GM19025 (cell line): ENCODE measurements at regions not wholly inside any gene's neighbourhood (a gene's known extent, or its start where the extent isn't known, plus 50 kb on each side); places are given as distances from the start of the nearest gene placed in this dataset.

Source experiments
- ATAC-seq: cut with Tn5 transposase; IDR thresholded peaks from one replicate; pipeline ENCODE4 v1.9.1; 2021; ENCODE audit warnings: mild to moderate bottlenecking, low read depth, moderate library complexity; ENCODE audit not compliant: unreplicated experiment

GRCh38 chr15:69781411-69782125 is 316.1 kb downstream of the TLE3 start:
- no peak for ATAC-seq

- no peak for ATAC-seq
Measured at GRCh38 chr15:69782139-69782658, 315.5 kb downstream of the TLE3 start.

DNA sequence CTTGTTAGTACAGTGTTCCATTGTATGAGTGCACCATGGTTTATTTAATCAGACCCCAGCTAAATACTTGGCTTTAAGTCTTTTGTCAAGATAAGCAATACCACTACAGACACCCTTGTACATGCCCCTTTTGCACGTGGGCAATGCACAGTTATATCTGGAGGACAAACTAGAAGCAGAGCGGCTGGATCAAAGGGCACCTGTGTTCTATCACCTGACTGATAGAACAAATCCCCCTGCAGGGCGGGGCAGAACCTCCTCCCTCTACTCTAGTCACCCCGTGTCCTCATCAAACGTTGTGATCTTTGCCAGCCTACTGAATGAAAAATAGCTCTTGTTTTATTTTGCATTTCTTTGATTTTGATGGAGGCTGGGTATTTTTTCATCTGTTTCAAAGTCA is 314.9 kb downstream of the TLE3 start:
- ATAC-seq: no peak

GRCh38 chr15:69783211-69783610 is 314.5 kb downstream of the TLE3 start:
- no peak for ATAC-seq

- ATAC-seq: no peak
Measured at GRCh38 chr15:69784798-69785566, 312.7 kb downstream of the TLE3 start.

- no peak for ATAC-seq
Measured at GRCh38 chr15:69786136-69786701, 311.5 kb downstream of the TLE3 start.

- ATAC-seq: no peak
Measured at GRCh38 chr15:69787791-69788190, 309.9 kb downstream of the TLE3 start.

- no peak for ATAC-seq
Measured at GRCh38 chr15:69789648-69790393, 307.9 kb downstream of the TLE3 start.

DNA sequence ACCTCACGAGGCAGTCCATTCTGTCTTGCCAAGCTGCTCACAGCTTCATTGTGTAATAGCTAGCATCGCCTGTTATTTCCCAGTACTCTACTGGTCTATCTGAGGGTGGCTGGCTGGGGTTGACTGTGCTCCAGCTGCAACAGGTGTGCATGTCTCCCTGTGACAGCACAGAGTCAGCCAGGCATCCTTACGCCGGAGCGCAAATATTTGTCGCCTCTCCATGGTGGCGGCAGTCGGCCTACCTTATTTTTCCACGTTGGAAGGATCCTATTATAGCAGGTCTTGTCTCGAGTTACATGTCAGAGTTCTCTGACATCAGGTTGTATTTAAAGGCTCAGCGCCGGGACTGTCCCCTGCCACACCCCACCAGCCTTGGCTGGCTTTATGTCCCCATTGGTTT is 307.1 kb downstream of the TLE3 start:
- ATAC-seq: no peak

DNA sequence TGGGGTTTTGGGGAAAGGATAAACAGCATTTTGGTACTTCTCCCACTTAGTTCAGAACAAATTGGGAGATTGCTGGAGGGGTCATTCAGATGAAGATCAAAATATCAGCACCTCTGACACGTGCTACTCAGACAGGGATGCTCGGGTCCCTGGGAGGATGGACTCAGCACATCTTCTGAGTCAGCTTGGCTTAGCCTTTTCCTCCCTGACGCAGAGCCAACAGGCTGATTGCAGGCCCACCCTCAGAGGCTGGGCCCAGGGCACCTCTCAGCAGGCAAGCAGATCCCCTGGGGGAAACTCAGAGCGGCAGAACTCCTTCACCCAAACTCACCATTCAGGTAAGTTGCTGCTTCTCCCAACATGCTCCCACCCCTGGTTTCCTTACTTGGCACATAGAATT is 304.9 kb downstream of the TLE3 start:
- ATAC-seq: no peak

DNA sequence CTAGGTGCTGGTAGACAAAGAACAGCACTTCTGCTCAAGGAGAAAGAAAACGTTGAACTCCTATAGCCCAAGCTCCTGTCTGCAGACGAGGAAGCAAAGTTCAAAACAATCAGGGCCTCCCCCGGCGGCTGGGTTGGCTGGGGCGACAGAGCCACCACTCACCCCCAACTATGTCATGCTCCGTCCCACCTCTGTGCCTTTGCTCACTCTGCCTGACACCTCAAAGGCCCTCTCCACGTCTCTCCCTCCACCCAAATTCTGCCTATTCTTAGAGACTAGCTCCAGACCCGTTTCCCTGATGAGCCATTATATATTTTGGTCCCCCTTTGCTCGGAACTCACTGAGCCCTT is 304.3 kb downstream of the TLE3 start:
- ATAC-seq: no peak

DNA sequence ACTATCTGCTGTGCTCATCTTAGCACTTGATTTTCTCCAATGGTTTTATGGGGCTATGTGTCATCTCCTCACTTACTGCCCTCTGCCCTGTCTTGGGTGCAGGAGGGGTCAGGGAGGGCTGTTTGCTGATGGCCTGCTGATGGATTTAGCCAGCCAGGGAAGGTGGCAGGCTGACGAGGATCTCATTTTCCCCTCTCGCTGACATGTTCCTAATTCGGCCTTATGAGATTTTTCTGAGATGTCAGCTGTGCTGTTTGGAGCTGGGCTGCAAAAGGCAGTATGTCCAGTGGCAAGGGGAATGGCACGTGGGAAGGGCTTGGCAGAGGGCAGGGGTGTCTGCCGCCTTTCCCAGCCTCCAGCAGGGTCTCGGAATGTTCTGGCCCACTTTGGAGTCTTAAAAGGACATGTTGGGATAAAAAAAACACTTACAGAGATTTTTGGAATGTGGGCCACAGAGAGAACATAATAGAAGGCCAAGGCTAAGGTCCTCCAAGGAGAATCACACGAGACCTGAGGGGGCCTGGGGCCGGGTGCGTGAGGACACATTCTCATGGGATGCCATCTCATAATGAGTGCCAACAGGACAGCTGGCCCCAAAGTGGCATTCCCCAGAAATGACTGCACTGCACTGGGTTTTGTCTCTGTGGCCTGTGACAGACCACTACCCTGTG is 303.8 kb downstream of the TLE3 start:
- no peak for ATAC-seq

GRCh38 chr15:69794645-69795469 is 302.9 kb downstream of the TLE3 start:
- no peak for ATAC-seq

DNA sequence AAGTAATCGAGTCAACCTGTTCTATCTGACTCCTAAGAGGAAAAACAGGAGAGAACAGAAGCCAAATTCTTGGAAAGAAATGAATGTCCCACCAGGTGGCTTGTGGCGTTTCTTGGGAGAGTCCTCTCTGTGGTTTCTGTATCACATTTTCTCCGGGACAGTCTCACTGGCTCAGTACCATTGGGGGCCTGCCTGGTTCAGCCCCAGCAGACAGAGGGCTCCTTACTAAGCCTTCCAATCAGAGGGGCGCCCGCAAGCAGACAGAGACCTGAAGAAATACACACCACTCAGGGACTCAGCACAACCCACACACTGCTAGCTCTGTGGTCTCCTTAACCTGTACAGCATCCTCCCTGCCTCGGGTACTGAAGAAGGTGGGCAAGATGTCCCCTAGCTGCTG is 302.1 kb downstream of the TLE3 start:
- no peak for ATAC-seq

GRCh38 chr15:69797051-69797595 is 300.6 kb downstream of the TLE3 start:
- no peak for ATAC-seq

DNA sequence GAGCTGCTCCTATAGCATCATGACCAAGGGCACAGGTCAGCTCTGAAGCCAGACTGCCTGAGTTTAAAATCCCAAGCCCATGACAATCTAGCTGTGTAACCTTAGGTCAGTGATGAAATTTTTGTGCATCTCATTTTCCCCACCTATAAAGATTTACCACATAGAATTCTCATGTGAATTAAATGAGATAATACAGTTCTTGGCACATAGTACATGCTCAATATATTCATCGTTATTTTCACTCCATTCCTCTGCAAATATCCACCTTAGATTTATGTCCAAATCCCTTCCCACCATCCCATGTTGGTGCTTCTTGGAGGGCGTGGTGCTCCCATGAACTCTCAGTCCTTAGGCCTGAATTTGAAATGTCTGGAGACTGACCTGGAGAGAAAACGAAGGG is 300.1 kb downstream of the TLE3 start:
- ATAC-seq: no peak

DNA sequence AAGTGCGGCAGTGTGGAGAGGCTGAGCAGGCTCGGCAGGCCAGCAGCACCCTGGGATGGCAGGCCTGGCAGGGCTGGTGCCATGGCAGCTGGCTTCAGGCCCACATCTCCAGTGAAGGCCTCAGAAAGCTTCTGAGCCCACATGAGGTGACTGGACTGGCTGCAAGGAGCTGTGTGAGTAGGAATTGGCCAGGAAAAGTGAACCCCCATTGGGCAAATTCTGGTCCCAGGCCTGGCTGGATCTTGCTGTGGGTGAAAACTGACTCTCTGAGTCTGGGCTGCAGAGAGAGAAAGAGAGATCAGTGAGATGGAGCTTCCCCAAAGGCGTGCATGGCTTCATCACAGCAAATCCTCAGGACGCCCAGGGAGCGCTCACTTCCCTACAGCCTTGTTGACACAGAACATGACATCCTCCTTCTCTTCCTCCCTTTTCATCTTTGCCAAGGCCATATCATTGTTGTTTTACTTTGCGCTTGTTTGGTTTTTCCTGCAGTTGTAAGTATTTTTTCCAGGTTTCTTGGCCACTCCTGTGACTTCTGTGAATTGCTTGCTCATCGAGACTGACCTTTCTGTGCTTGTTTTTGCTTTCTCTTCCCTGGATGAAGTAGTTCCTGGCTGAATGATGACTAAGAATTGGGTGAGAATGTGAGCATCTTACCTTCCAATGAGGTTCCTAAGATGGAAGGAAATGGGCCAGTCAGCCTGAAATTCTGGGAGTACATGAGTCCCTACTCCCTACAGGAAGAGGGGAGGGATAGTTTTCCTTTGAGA is 299.1 kb downstream of the TLE3 start:
- no peak for ATAC-seq

DNA sequence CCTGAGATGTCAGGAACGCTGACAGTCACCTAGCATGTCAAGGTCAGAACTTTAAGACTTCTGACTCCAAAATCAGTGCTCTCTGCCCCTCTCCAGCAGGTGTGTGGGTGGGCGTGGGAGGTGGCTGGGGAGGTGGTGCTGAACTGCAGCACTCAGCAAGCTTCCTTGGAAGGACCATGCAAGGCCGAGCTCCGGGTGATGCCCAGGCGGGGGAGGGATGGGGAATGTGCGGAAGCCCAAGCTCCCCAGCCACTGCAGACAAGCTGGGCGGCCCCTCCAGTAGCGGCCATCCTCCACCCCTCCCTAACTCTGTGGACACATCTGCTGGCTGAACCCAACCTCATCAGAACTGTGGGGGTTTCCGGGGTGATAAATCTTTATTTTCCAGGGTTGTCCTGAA is 296.6 kb downstream of the TLE3 start:
- no peak for ATAC-seq

DNA sequence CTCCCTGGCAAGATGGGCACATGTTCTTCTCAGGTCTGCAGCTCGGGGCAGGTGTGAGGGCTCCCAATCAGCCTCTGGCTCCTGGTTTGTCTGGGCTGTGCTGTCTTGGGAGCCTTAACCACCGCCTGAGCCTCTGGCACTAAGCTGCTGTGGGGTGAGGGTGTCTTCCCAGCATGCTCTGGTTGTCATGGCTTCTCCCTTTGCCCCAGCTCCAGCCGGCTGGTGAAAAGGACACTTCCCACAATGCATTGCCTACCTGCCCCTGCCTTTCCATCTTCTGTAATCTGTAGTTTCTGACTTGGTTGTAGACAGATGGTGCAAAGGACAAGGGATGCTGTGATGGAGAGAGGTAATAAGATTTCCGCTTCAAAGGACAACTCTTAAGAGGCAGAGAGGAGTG is 295.3 kb downstream of the TLE3 start:
- no peak for ATAC-seq
